GM23338 (cell line): ENCODE measurements at regions not wholly inside any gene's neighbourhood (a gene's known extent, or its start where the extent isn't known, plus 50 kb on each side); places are given as distances from the start of the nearest gene placed in this dataset.
A peak's percentile ranks its signal among the peaks of the same experiment; 100 is the strongest.

Source experiments
- ATAC-seq: fragments of 200-7000 bp; cut with Tn5 transposase; 3 replicates; pipeline ENCODE4 v1.9.1; 2020
- DNase-seq: peaks from one replicate; pipeline ENCODE4 v3.0.0-alpha.2; 2015; ENCODE audit warnings: low spot score
- H2AFZ ChIP-seq: fragments of 200-600 bp; sonication (generic); 2 replicates; pipeline ENCODE4 v1.8.0; 2016; ENCODE audit warnings: antibody characterized with exemption, mild to moderate bottlenecking, moderate library complexity
- H3F3A ChIP-seq: fragments of 200-600 bp; sonication (generic); replicated peaks from 2 replicates; pipeline ENCODE4 v1.8.0; 2017; ENCODE audit warnings: antibody characterized with exemption, mixed run types, low read depth
- H3K27ac ChIP-seq: fragments of 200-600 bp; sonication (generic); 2 replicates; pipeline ENCODE4 v1.6.1; 2016; ENCODE audit warnings: low read depth
- H3K27me3 ChIP-seq: fragments of 200-600 bp; sonication (generic); 2 replicates; pipeline ENCODE4 v1.8.0; 2016; ENCODE audit warnings: mild to moderate bottlenecking, mixed run types, moderate library complexity; ENCODE audit not compliant: insufficient read depth
- H3K36me3 ChIP-seq: fragments of 200-600 bp; sonication (generic); 2 replicates; pipeline ENCODE4 v1.8.0; 2016; ENCODE audit warnings: mild to moderate bottlenecking; ENCODE audit not compliant: insufficient read depth
- H3K4me1 ChIP-seq: fragments of 200-600 bp; sonication (generic); 2 replicates; pipeline ENCODE4 v1.8.0; 2016; ENCODE audit warnings: mild to moderate bottlenecking, moderate library complexity; ENCODE audit not compliant: insufficient read depth
- H3K4me2 ChIP-seq: fragments of 200-600 bp; sonication (generic); 2 replicates; pipeline ENCODE4 v1.7.1; 2017; ENCODE audit warnings: mixed run types
- H3K4me3 ChIP-seq: fragments of 200-600 bp; sonication (generic); 2 replicates; pipeline ENCODE4 v1.6.1; 2016; ENCODE audit warnings: mixed run types
- H3K79me2 ChIP-seq: fragments of 200-600 bp; sonication (generic); replicated peaks from 2 replicates; pipeline ENCODE4 v1.8.0; 2017; ENCODE audit warnings: mild to moderate bottlenecking; ENCODE audit not compliant: insufficient read depth
- H3K9me2 ChIP-seq: fragments of 200-600 bp; sonication (generic); 2 replicates; pipeline ENCODE4 v1.8.0; 2017; ENCODE audit not compliant: insufficient read depth
- H4K20me1 ChIP-seq: fragments of 200-600 bp; sonication (generic); replicated peaks from 2 replicates; pipeline ENCODE4 v1.8.0; 2017; ENCODE audit warnings: mild to moderate bottlenecking; ENCODE audit not compliant: insufficient read depth
- H3K27ac Mint-ChIP-seq: 2 replicates; pipeline ENCODE4 v1.8.0; 2020; ENCODE audit warnings: inconsistent platforms, mild to moderate bottlenecking, moderate library complexity, mixed read lengths
- H3K27me3 Mint-ChIP-seq: 3 replicates; pipeline ENCODE4 v1.8.0; 2022; ENCODE audit warnings: low read depth, mild to moderate bottlenecking, moderate library complexity, mixed read lengths, inconsistent platforms; ENCODE audit not compliant: insufficient read depth, poor library complexity
- H3K36me3 Mint-ChIP-seq: 3 replicates; pipeline ENCODE4 v1.8.0; 2021; ENCODE audit warnings: low read depth, mild to moderate bottlenecking, inconsistent platforms, moderate library complexity, mixed read lengths
- H3K4me1 Mint-ChIP-seq: 3 replicates; pipeline ENCODE4 v1.8.0; 2020; ENCODE audit warnings: mild to moderate bottlenecking, inconsistent platforms, mixed read lengths
- H3K4me3 Mint-ChIP-seq: 3 replicates; pipeline ENCODE4 v1.8.0; 2021; ENCODE audit warnings: moderate library complexity, mild to moderate bottlenecking, inconsistent platforms, mixed read lengths
- H3K9me3 Mint-ChIP-seq: 3 replicates; pipeline ENCODE4 v1.8.0; 2020; ENCODE audit warnings: moderate library complexity, mild to moderate bottlenecking, inconsistent platforms, mixed read lengths
- CREB1 ChIP-seq: fragments of 250-450 bp; sonication (Bioruptor Pico); IDR thresholded peaks from 2 replicates; pipeline ENCODE4 v1.5.0; 2020; ENCODE audit warnings: low read depth, mild to moderate bottlenecking, moderate library complexity
- ETS1 ChIP-seq: IDR thresholded peaks from 2 replicates; pipeline ENCODE4 v1.6.1; 2016; ENCODE audit warnings: antibody characterized with exemption
- EZH2 ChIP-seq: fragments of 200-600 bp; sonication (generic); IDR thresholded peaks from one replicate; pipeline ENCODE4 v1.8.0; 2017; ENCODE audit warnings: antibody characterized with exemption, mild to moderate bottlenecking, low read depth; ENCODE audit not compliant: unreplicated experiment
- EZH2phosphoT487 ChIP-seq: fragments of 200-600 bp; sonication (generic); IDR thresholded peaks from one replicate; pipeline ENCODE4 v1.8.1; 2018; ENCODE audit warnings: antibody characterized with exemption; ENCODE audit not compliant: unreplicated experiment
- NANOG ChIP-seq: IDR thresholded peaks from 2 replicates; pipeline ENCODE4 v1.6.1; 2016; ENCODE audit warnings: antibody characterized with exemption, borderline replicate concordance
- POLR2AphosphoS5 ChIP-seq: IDR thresholded peaks from 2 replicates; pipeline ENCODE4 v1.6.1; 2016; ENCODE audit warnings: antibody characterized with exemption, low read depth
- STAT1 ChIP-seq: IDR thresholded peaks from one replicate; pipeline ENCODE4 v1.6.1; 2016; ENCODE audit warnings: antibody characterized with exemption; ENCODE audit not compliant: unreplicated experiment
- ZNF114 ChIP-seq: fragments of 250-450 bp; sonication (Bioruptor Pico); IDR thresholded peaks from 2 replicates; pipeline ENCODE4 v1.5.0; 2020; ENCODE audit warnings: mild to moderate bottlenecking, moderate library complexity
- ZNF331 ChIP-seq: fragments of 250-450 bp; sonication (Bioruptor Pico); IDR thresholded peaks from 2 replicates; pipeline ENCODE4 v1.5.0; 2020; ENCODE audit warnings: low read depth, mild to moderate bottlenecking, moderate library complexity
- TF ChIP-seq, protein P1 (sequence below): IDR thresholded peaks from one replicate; pipeline ENCODE4 v1.6.1; 2018; ENCODE audit warnings: antibody characterized with exemption; ENCODE audit not compliant: unreplicated experiment
- TF ChIP-seq, protein P2 (sequence below), 2 experiments: fragments of 200-600 bp in 1 of 2; sonication (generic) in 1 of 2; conservative IDR thresholded peaks; 2 replicates each; pipeline versions ENCODE4 v1.5.1 to v1.6.1; 2016 to 2017; ENCODE audit warnings: antibody characterized with exemption in 2 of 2, low read depth in 2 of 2, mild to moderate bottlenecking in 2 of 2, moderate library complexity in 1 of 2

- TF ChIP-seq, protein P1, sequence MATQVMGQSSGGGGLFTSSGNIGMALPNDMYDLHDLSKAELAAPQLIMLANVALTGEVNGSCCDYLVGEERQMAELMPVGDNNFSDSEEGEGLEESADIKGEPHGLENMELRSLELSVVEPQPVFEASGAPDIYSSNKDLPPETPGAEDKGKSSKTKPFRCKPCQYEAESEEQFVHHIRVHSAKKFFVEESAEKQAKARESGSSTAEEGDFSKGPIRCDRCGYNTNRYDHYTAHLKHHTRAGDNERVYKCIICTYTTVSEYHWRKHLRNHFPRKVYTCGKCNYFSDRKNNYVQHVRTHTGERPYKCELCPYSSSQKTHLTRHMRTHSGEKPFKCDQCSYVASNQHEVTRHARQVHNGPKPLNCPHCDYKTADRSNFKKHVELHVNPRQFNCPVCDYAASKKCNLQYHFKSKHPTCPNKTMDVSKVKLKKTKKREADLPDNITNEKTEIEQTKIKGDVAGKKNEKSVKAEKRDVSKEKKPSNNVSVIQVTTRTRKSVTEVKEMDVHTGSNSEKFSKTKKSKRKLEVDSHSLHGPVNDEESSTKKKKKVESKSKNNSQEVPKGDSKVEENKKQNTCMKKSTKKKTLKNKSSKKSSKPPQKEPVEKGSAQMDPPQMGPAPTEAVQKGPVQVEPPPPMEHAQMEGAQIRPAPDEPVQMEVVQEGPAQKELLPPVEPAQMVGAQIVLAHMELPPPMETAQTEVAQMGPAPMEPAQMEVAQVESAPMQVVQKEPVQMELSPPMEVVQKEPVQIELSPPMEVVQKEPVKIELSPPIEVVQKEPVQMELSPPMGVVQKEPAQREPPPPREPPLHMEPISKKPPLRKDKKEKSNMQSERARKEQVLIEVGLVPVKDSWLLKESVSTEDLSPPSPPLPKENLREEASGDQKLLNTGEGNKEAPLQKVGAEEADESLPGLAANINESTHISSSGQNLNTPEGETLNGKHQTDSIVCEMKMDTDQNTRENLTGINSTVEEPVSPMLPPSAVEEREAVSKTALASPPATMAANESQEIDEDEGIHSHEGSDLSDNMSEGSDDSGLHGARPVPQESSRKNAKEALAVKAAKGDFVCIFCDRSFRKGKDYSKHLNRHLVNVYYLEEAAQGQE, result no peak
- TF ChIP-seq ZNF331 (CRISPR knock-in tag), result no peak
- TF ChIP-seq STAT1, result no peak
These were observed 190.6 kb upstream of the PLET1 start (continued) for GRCh38 chr11:112451250-112451649.

- Histone ChIP-seq H3K4me2 (no peak overlapping the region), H3K4me1 (no peaks in the 10 kb centered on the region), H3K27me3 (no peaks in the 10 kb centered on the region), H3F3A (no peaks in the 10 kb centered on the region), H3K36me3 (no peaks in the 10 kb centered on the region), H2AFZ (no peak overlapping the region), H3K9me2 (no peaks in the 10 kb centered on the region), H4K20me1 (no peaks in the 10 kb centered on the region), H3K27ac (no peak overlapping the region), H3K79me2 (no peaks in the 10 kb centered on the region), H3K4me3 (no peak overlapping the region)
- Mint-ChIP-seq H3K27ac (no peak overlapping the region), H3K4me3 (no peak overlapping the region), H3K9me3 (no peaks in the 10 kb centered on the region; the same call in 2 of the 3 replicates), H3K27me3 (no peaks in the 10 kb centered on the region), H3K4me1 (peaks cover 2% of the 10 kb centered on the region; the same call in 2 of the 3 replicates), H3K36me3 (no peaks in the 10 kb centered on the region)
- ATAC-seq (peak; percentile 91), DNase-seq (peak; percentile 78)
- no peak for TF ChIP-seq NANOG
- TF ChIP-seq, protein P2, sequence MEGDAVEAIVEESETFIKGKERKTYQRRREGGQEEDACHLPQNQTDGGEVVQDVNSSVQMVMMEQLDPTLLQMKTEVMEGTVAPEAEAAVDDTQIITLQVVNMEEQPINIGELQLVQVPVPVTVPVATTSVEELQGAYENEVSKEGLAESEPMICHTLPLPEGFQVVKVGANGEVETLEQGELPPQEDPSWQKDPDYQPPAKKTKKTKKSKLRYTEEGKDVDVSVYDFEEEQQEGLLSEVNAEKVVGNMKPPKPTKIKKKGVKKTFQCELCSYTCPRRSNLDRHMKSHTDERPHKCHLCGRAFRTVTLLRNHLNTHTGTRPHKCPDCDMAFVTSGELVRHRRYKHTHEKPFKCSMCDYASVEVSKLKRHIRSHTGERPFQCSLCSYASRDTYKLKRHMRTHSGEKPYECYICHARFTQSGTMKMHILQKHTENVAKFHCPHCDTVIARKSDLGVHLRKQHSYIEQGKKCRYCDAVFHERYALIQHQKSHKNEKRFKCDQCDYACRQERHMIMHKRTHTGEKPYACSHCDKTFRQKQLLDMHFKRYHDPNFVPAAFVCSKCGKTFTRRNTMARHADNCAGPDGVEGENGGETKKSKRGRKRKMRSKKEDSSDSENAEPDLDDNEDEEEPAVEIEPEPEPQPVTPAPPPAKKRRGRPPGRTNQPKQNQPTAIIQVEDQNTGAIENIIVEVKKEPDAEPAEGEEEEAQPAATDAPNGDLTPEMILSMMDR (conservative IDR thresholded peaks at IDR 0.05; ENCODE audit: low read depth in 2 of 2), result peak; percentile 58 to 74
These were observed 193.2 kb upstream of the PLET1 start for GRCh38 chr11:112453601-112454577.

DNA sequence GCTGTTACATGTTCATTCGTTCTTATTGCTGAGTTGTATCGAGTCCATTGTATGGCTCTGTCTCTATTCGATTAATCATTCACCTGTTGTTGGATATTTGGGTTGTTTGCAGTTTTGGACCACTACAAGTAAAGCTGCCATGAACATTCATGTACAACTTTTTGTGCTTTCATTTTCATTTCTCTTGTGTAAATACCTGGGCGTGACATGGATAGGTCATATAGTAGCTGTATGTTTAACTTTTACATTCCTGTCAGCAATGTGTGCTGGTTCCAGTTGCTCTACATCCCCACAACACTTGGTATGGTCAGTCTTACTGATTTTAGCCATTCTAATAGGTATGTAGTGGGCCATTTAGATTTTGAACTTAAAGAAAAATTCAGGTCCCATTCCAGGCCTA is 194.2 kb upstream of the PLET1 start:
- Histone ChIP-seq H3K36me3 (no peaks in the 10 kb centered on the region), H3K27ac (no peak overlapping the region), H3K4me2 (no peak overlapping the region), H3K9me2 (no peaks in the 10 kb centered on the region), H2AFZ (no peak overlapping the region), H3K4me3 (no peak overlapping the region), H3F3A (no peaks in the 10 kb centered on the region), H3K4me1 (no peaks in the 10 kb centered on the region), H3K79me2 (no peaks in the 10 kb centered on the region), H3K27me3 (no peaks in the 10 kb centered on the region), H4K20me1 (no peaks in the 10 kb centered on the region)
- H3K36me3 Mint-ChIP-seq, result no peaks in the 10 kb centered on the region
- H3K4me3 Mint-ChIP-seq, result no peak overlapping the region
- ATAC-seq, result no peak
- no peaks in the 10 kb centered on the region for H3K4me1 Mint-ChIP-seq
- H3K9me3 Mint-ChIP-seq, result no peaks in the 10 kb centered on the region; the same call in 2 of the 3 replicates
- no peaks in the 10 kb centered on the region for H3K27me3 Mint-ChIP-seq
- H3K27ac Mint-ChIP-seq, result no peak overlapping the region
- no peak for DNase-seq
- TF ChIP-seq EZH2 (no peak), ZNF114 (CRISPR knock-in tag) (no peak), POLR2AphosphoS5 (no peak), ZNF331 (CRISPR knock-in tag) (no peak), STAT1 (no peak), EZH2phosphoT487 (no peak), CREB1 (CRISPR knock-in tag) (no peak), NANOG (no peak), ETS1 (no peak)
- TF ChIP-seq, protein P1, result no peak
